ENCODE measurements at regions not wholly inside any gene's neighbourhood (a gene's known extent, or its start where the extent isn't known, plus 50 kb on each side); places are given as distances from the start of the nearest gene placed in this dataset.

DNA sequence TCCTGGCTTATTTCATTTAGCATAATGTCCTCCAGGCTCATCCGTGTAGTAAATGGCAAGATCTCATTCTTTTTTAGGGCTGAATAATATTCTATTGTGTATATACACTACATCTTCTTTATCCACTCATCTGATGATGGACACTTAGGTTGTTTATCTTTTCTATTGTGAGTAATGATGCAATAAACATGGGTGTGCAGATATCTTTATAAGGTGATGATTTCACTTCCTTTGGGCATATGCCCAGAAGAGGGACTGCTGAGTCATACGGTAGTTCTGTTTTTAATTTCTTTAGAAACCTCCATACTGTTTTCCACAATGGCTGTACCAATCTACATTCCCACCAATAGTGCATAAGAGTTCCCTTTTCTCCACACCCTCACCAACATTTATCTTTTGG lies 317.6 kb upstream of the CNKSR2 start:
- DNase-seq (ENCODE audit: low read depth, low spot score) = no peak

DNA sequence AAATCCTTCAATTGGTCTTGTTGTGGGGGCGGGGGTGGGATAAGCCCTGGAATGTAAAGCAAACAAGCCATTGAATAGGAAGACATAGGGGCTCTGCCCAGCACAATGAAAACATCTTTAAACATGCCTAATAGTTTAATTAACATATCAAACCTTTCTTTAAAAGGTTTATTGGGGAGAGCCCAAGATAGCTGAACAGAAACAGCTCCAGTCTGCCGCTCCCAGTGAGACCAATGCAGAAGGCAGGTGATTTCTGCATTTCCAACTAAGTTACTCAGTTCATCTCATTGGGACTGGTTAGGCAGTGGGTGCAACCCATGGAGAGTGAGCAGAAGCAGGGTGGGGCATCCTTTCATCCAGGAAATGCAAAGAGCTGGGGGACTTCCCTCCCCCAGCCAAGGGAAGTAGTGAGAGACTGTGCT lies 327.2 kb upstream of the CNKSR2 start:
- DNase-seq (ENCODE audit: low read depth, low spot score) = no peak

DNA sequence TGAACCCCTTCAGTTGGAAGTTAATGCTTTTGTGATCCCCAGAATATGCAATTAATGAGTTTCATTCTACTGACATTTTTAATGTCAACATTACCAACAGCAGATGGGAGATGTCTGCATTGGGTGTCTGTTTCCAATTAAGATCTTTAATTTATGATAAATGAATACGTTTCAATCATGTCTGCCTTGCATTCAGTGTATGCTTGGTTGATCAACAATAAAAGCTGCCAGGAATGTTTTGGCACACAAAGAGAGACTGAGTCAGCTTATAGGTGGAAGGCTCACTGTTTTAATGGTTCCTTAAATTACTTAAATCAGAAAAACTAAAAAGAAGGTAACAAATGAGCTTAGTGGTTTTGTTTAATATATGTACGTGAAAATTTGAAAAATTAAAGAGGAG lies 359.9 kb upstream of the CNKSR2 start:
- no peak for DNase-seq (ENCODE audit: low read depth, low spot score)

DNA sequence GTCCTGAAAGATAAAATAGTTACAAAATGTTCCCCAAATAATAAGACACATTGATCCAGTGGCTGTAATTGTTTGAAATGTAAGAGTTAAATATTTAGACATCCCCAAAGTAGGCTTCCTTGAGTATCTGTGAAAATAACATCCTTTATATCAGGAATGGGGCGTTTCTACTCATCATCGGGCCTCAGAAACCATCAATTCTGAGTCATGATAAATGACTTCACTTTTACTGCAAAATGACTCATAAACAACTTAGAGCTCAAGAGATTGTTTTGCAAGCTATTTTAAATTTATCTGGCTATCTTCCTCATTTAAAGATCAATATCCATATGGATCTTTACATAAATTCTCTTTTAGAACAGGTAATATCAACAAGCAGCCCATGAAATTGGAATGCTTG lies 369.4 kb upstream of the CNKSR2 start:
- no peak for DNase-seq (ENCODE audit: low read depth, low spot score)

DNA sequence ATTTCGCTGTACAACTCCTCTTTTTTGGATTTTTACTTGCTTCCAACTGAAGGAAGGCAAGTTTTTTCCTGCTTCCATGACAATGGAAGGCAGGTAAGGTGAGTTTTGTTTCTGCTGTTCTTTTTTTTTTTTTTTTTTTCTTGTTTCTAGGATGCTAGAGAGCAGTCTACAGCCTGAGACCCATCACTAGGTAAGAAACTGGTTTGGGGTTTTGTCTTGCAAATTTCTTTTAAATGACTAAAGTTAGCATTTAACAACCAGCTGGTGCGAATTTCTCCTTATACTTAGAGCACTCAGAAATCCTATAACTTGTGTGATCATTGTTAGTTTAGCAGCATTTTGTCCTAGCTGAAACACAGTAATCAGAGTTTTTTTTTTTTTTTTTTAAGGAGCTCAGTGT lies 378.4 kb upstream of the CNKSR2 start:
- no peak for DNase-seq (ENCODE audit: low read depth, low spot score)

DNA sequence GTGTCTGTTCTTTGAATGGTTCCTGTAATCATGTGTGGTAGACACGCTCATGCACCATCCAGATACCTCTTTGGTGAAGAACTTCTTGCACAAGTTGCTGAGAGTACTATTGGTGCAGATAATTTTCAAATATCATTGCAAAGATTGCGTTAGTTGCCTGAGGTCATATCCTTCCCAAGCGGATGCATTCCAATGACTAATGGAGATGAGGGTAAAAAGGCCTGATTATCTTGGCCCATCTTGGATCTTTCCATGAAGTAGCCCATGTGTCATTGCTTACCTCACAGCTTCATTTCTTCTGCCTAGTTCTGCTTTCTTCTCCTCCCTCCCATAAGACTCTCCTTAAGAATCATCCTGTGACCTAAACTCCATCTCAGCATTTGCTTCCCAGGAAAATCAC lies 384.9 kb upstream of the CNKSR2 start:
- DNase-seq (ENCODE audit: low read depth, low spot score) = no peak

- DNase-seq (ENCODE audit: low read depth, low spot score) = no peak
Observed at GRCh38 chrX:20988804-20989203, 385.4 kb upstream of the CNKSR2 start.

GRCh38 chrX:20988118-20988517 lies 386.1 kb upstream of the CNKSR2 start:
- no peak for DNase-seq (ENCODE audit: low read depth, low spot score)

DNA sequence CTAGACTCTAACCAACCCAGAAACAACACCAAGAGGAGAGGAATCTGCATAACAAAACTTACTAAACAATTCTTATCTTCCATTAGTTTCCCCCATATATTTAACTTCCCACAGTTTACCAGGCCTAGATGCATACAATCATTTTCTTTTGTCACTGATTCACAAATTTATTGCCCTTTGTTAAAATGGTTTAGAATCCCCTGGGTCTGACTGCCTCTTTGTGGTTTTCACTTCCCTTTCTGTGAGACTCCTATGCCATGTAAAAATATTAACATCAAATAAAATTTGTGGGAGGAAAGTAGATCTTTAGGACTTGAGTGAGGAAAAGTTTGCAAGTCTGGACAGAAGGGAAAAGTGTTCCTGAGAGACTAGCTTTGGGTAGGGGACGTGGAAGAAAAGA lies 393.8 kb upstream of the CNKSR2 start:
- no peak for DNase-seq (ENCODE audit: low read depth, low spot score)

DNA sequence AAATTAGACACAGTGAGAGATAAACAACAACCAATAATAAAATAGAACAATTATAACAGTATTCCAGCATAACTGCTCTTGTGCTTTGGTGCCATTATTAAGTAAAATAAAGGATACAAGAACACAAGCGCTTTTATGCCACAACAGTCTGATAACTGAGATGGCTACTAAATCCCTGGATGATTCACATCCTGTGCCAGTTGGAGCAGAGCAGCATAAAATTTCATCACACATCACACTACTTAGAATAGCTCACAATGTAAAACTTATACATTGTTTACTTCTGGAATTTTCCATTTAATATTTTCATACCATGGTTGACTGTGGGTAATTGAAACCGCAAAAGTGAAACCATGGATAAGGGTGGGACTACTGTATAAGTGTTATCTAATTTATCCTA lies 399.9 kb upstream of the CNKSR2 start:
- no peak for DNase-seq (ENCODE audit: low read depth, low spot score)

- no peak for DNase-seq (ENCODE audit: low read depth, low spot score)
Observed at GRCh38 chrX:20973038-20973437, 401.2 kb upstream of the CNKSR2 start.

DNA sequence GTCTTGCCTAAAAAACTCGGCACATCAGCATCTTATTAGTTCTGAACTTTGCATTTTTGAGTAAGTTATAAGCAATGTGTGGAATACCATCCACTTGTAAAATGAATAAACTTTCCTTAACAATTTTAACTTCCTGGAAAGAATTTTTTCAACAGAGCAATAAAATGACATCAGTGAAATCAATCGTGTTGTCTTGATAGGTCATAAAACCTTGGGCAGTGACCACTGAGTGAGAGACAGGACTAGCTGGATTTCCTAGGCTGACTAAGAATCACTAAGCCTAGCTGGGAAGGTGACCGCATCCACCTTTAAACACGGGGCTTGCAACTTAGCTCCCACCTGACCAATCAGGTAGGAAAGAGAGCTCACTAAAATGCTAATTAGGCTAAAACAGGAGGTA lies 403.0 kb upstream of the CNKSR2 start:
- DNase-seq (ENCODE audit: low read depth, low spot score) = no peak

DNA sequence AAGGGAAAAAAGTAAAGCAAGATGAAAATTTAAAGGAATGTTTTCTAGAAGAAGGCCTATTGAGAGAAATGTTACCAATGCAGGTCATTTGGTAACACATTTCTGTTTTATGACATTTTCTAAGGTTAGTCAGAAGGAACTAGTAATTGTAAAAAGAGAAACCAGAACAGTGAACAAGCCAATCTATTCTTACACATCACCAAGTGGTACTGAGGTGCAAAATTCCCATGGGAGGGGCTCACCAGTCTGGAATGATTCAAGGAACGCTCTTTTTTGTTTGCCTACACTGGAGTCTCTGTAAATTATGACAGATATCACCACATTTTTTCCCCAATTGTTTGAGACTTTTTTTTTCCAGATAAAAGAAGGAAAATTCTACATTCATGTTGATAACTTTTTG lies 404.7 kb upstream of the CNKSR2 start:
- no peak for DNase-seq (ENCODE audit: low read depth, low spot score)

GRCh38 chrX:20968996-20969395 lies 405.2 kb upstream of the CNKSR2 start:
- no peak for DNase-seq (ENCODE audit: low read depth, low spot score)

DNA sequence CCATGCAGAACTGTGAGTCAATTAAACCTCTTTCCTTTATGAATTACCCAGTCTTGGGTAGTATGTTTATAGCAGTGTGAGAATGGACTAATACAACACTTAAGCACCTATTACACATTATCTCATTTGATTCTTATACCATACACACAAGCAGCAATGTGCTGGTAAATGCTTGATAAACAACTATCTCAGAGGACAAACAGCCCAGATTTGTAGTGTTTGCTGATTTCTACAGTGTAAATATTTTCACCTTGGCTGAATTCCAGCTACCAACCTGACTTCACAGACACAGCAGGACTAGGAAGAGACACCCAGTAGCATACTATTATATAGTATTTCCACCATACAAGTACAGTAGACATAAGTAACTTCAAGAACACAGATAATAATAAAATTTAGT lies 406.5 kb upstream of the CNKSR2 start:
- DNase-seq (ENCODE audit: low read depth, low spot score) = no peak

GRCh38 chrX:20965270-20966044 lies 408.8 kb upstream of the CNKSR2 start:
- DNase-seq (ENCODE audit: low read depth, low spot score) = no peak

GRCh38 chrX:20954014-20954413 lies 420.2 kb upstream of the CNKSR2 start:
- DNase-seq (ENCODE audit: low read depth, low spot score) = no peak

- DNase-seq (ENCODE audit: low read depth, low spot score) = no peak
Observed at GRCh38 chrX:20952180-20952579, 422.0 kb upstream of the CNKSR2 start.

DNA sequence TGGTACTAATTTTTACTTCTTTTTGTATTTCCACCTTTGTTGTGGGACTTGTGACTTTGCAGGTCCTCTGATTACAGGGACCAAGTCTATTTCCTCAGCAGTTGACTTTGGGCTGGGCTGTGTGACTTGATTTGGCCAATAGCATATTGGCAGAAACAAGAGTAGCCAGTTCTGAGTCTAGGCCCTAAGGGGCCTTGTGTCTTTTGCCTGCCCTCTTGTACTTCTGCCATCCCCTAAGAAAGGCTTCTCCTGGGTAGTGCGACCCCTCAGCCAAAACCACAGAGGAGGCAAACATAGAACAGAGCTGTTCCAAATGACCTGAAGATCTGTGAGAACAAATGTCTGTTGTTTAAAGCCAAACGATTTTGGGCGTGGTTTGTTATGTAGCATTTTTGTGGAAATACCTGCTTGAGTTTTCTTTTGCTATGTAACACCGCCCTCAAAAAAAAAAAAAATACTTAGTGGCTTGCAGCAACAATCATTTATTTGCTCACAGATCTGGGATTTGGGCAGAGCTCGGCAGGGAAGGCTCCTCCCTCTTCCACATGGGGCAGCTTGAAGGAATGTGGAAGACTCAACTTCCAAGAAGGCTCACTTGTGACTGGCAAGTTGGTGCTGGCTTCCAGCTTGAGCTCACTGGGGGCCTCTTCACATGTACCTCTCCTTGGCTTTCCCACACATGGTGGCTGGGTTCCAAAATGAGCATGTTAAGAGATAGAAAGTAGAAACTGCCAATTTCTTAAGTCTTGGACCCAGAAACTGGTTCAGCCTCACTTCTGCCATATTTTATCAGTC lies 423.0 kb upstream of the CNKSR2 start:
- no peak for DNase-seq (ENCODE audit: low read depth, low spot score)

- no peak for DNase-seq (ENCODE audit: low read depth, low spot score)
Observed at GRCh38 chrX:20947411-20947912, 426.8 kb upstream of the CNKSR2 start.

GRCh38 chrX:20913760-20914159 lies 460.5 kb upstream of the CNKSR2 start:
- DNase-seq (ENCODE audit: low read depth, low spot score) = no peak

GRCh38 chrX:20906571-20906970 lies 467.6 kb upstream of the CNKSR2 start:
- no peak for DNase-seq (ENCODE audit: low read depth, low spot score)

GRCh38 chrX:20884565-20884964 lies 489.7 kb upstream of the CNKSR2 start:
- DNase-seq (ENCODE audit: low read depth, low spot score) = no peak

Measured in pulmonary artery endothelial cell (primary cell).